Mucosa of stomach (tissue), 1 donor: ENCODE measurements at regions not wholly inside any gene's neighbourhood (a gene's known extent, or its start where the extent isn't known, plus 50 kb on each side); places are given as distances from the start of the nearest gene placed in this dataset.

Source experiments
- H3K27me3 ChIP-seq: one replicate; pipeline ENCODE4 v1.7.0; 2013; ENCODE audit warnings: mild to moderate bottlenecking, low read length; ENCODE audit not compliant: control insufficient read depth, insufficient read depth
- H3K36me3 ChIP-seq: one replicate; pipeline ENCODE4 v1.7.0; 2013; ENCODE audit warnings: low read length; ENCODE audit not compliant: control insufficient read depth, insufficient read depth
- H3K4me1 ChIP-seq: one replicate; pipeline ENCODE4 v1.7.0; 2013; ENCODE audit warnings: mild to moderate bottlenecking, low read length; ENCODE audit not compliant: control insufficient read depth, insufficient read depth
- H3K4me3 ChIP-seq: one replicate; pipeline ENCODE4 v1.7.0; 2013; ENCODE audit warnings: low read length
- H3K9ac ChIP-seq: one replicate; pipeline ENCODE4 v1.7.0; 2013; ENCODE audit warnings: mild to moderate bottlenecking, low read length, moderate library complexity
- H3K9me3 ChIP-seq: one replicate; pipeline ENCODE4 v1.7.0; 2013; ENCODE audit warnings: mild to moderate bottlenecking, low read length, moderate library complexity; ENCODE audit not compliant: control insufficient read depth
- donor health status: Pancreatic carcinoma.

- Histone ChIP-seq H3K4me1 (peaks cover 16% of the 10 kb centered on the region), H3K9ac (no peak overlapping the region), H3K27me3 (no peaks in the 10 kb centered on the region), H3K9me3 (no peaks in the 10 kb centered on the region), H3K4me3 (no peak overlapping the region), H3K36me3 (no peaks in the 10 kb centered on the region)
Observed at GRCh38 chr11:134737563-134738510, 325.8 kb upstream of the B3GAT1 start.

GRCh38 chr11:134736251-134736947 is 324.4 kb upstream of the B3GAT1 start:
- Histone ChIP-seq H3K9ac (no peak overlapping the region), H3K36me3 (no peaks in the 10 kb centered on the region), H3K4me3 (no peak overlapping the region), H3K4me1 (peaks cover 2% of the 10 kb centered on the region), H3K27me3 (no peaks in the 10 kb centered on the region), H3K9me3 (no peaks in the 10 kb centered on the region)

GRCh38 chr11:134734894-134735293 is 322.9 kb upstream of the B3GAT1 start:
- peaks cover 3% of the 10 kb centered on the region for H3K27me3 ChIP-seq
- no peaks in the 10 kb centered on the region for H3K36me3 ChIP-seq
- no peak overlapping the region for H3K4me3 ChIP-seq
- H3K9me3 ChIP-seq = no peaks in the 10 kb centered on the region
- H3K4me1 ChIP-seq = no peaks in the 10 kb centered on the region
- H3K9ac ChIP-seq = no peak overlapping the region

GRCh38 chr11:134734141-134734845 is 322.3 kb upstream of the B3GAT1 start:
- Histone ChIP-seq H3K36me3 (no peaks in the 10 kb centered on the region), H3K9ac (no peak overlapping the region), H3K4me3 (no peak overlapping the region), H3K27me3 (peaks cover 6% of the 10 kb centered on the region), H3K9me3 (no peaks in the 10 kb centered on the region), H3K4me1 (no peaks in the 10 kb centered on the region)

- no peak overlapping the region for H3K9ac ChIP-seq
- no peaks in the 10 kb centered on the region for H3K9me3 ChIP-seq
- H3K27me3 ChIP-seq = peaks cover 6% of the 10 kb centered on the region
- no peaks in the 10 kb centered on the region for H3K36me3 ChIP-seq
- H3K4me1 ChIP-seq = no peaks in the 10 kb centered on the region
- no peak overlapping the region for H3K4me3 ChIP-seq
Observed at GRCh38 chr11:134733646-134734045, 321.6 kb upstream of the B3GAT1 start.

GRCh38 chr11:134731213-134731961 is 319.3 kb upstream of the B3GAT1 start:
- no peaks in the 10 kb centered on the region for H3K4me1 ChIP-seq
- no peak overlapping the region for H3K9ac ChIP-seq
- peaks cover 6% of the 10 kb centered on the region for H3K27me3 ChIP-seq
- H3K36me3 ChIP-seq = no peaks in the 10 kb centered on the region
- no peak overlapping the region for H3K4me3 ChIP-seq
- no peaks in the 10 kb centered on the region for H3K9me3 ChIP-seq

GRCh38 chr11:134730561-134731212 is 318.6 kb upstream of the B3GAT1 start:
- Histone ChIP-seq H3K9me3 (no peaks in the 10 kb centered on the region), H3K4me3 (no peak overlapping the region), H3K9ac (no peak overlapping the region), H3K27me3 (peaks cover 7% of the 10 kb centered on the region), H3K4me1 (no peaks in the 10 kb centered on the region), H3K36me3 (no peaks in the 10 kb centered on the region)

GRCh38 chr11:134730101-134730500 is 318.1 kb upstream of the B3GAT1 start:
- Histone ChIP-seq H3K4me1 (no peaks in the 10 kb centered on the region), H3K9ac (no peak overlapping the region), H3K4me3 (no peak overlapping the region), H3K36me3 (no peaks in the 10 kb centered on the region), H3K9me3 (no peaks in the 10 kb centered on the region), H3K27me3 (peaks cover 10% of the 10 kb centered on the region)

GRCh38 chr11:134728186-134728585 is 316.1 kb upstream of the B3GAT1 start:
- H3K4me1 ChIP-seq = no peaks in the 10 kb centered on the region
- peaks cover 10% of the 10 kb centered on the region for H3K27me3 ChIP-seq
- H3K9ac ChIP-seq = no peak overlapping the region
- no peaks in the 10 kb centered on the region for H3K36me3 ChIP-seq
- H3K9me3 ChIP-seq = no peaks in the 10 kb centered on the region
- H3K4me3 ChIP-seq = no peak overlapping the region

- no peaks in the 10 kb centered on the region for H3K9me3 ChIP-seq
- H3K36me3 ChIP-seq = no peaks in the 10 kb centered on the region
- H3K9ac ChIP-seq = no peak overlapping the region
- no peaks in the 10 kb centered on the region for H3K4me1 ChIP-seq
- H3K27me3 ChIP-seq = peaks cover 10% of the 10 kb centered on the region
- no peak overlapping the region for H3K4me3 ChIP-seq
Observed at GRCh38 chr11:134727636-134728035, 315.6 kb upstream of the B3GAT1 start.

- peaks cover 10% of the 10 kb centered on the region for H3K27me3 ChIP-seq
- no peaks in the 10 kb centered on the region for H3K36me3 ChIP-seq
- H3K9ac ChIP-seq = no peak overlapping the region
- no peaks in the 10 kb centered on the region for H3K9me3 ChIP-seq
- no peak overlapping the region for H3K4me3 ChIP-seq
- H3K4me1 ChIP-seq = no peaks in the 10 kb centered on the region
Observed at GRCh38 chr11:134727204-134727603, 315.2 kb upstream of the B3GAT1 start.
